ENCODE measurements at regions not wholly inside any gene's neighbourhood (a gene's known extent, or its start where the extent isn't known, plus 50 kb on each side); places are given as distances from the start of the nearest gene placed in this dataset.

GRCh38 chr9:119736491-119737454 lies 367.5 kb upstream of the BRINP1 start:
- H3K36me3 ChIP-seq (ENCODE audit: control insufficient read depth in 4 of 4, insufficient read depth in 3 of 4, low read depth in 1 of 4, low read length in 3 of 4) = no peaks in the 10 kb centered on the region
- no peaks in the 10 kb centered on the region for H3K27me3 ChIP-seq (ENCODE audit: control insufficient read depth in 4 of 4, insufficient read depth in 4 of 4, low read length in 3 of 4)
- H3K9me3 ChIP-seq (ENCODE audit: control insufficient read depth in 4 of 4, low read length in 3 of 4) = peaks cover 0 to 11% (median 0%) of the 10 kb centered on the region in 4 donors
- DNase-seq (ENCODE audit: low spot score) = no peak
- no peak overlapping the region for H3K9ac ChIP-seq (ENCODE audit: low read depth in 1 of 2, low read length in 2 of 2)
- no peak overlapping the region for H3K4me3 ChIP-seq (ENCODE audit: low read depth in 1 of 3, low read length in 3 of 3)
- no peak for TF ChIP-seq FOXA1 (IDR thresholded peaks at IDR 0.05)
- TF ChIP-seq CTCF (IDR thresholded peaks at IDR 0.05; ENCODE audit: low read depth, low read length, missing input control) = no peak
- no peak for TF ChIP-seq GABPA (IDR thresholded peaks at IDR 0.05 in 1 of 2, conservative IDR thresholded peaks at IDR 0.05 in 1 of 2)
- no peak for TF ChIP-seq ZBTB33 (IDR thresholded peaks at IDR 0.05)
- TF ChIP-seq MAX (IDR thresholded peaks at IDR 0.05) = no peak
- no peak for TF ChIP-seq HNF4A (conservative IDR thresholded peaks at IDR 0.05)
- TF ChIP-seq SP1 (IDR thresholded peaks at IDR 0.05) = no peak
- no peak for TF ChIP-seq FOXA2 (IDR thresholded peaks at IDR 0.05)
- no peak for TF ChIP-seq YY1 (IDR thresholded peaks at IDR 0.05)
- no peak for TF ChIP-seq NR2F2 (IDR thresholded peaks at IDR 0.05)
- no peak for TF ChIP-seq EGR1 (IDR thresholded peaks at IDR 0.05; ENCODE audit: low read depth in 2 of 2)
- TF ChIP-seq ATF3 (IDR thresholded peaks at IDR 0.05) = no peak
- no peak for TF ChIP-seq RXRA (IDR thresholded peaks at IDR 0.05)
- no peak for TF ChIP-seq TAF1 (conservative IDR thresholded peaks at IDR 0.05)
- no peak for TF ChIP-seq REST (IDR thresholded peaks at IDR 0.05)
- H3K27ac ChIP-seq (ENCODE audit: low read depth in 1 of 2, low read length in 2 of 2) = no peak overlapping the region
- no peaks in the 10 kb centered on the region for H3K4me1 ChIP-seq (ENCODE audit: control insufficient read depth in 4 of 4, insufficient read depth in 4 of 4, low read length in 3 of 4)
- WGBS = 51% methylated on average over 13 of the region's 13 CpGs

All from liver (tissue), 8 donors.